Astrocyte of the spinal cord (primary cell): ENCODE measurements at regions not wholly inside any gene's neighbourhood (a gene's known extent, or its start where the extent isn't known, plus 50 kb on each side); places are given as distances from the start of the nearest gene placed in this dataset.
"Not testable (repeated sequence)": the region's sequence is repeated elsewhere in the genome, so short reads cannot be mapped to it uniquely, and the experiment has no call there.

ENCODE experiments used
- DNase-seq: peaks from one replicate; pipeline ENCODE4 v3.0.0; 2011; ENCODE audit warnings: low read depth, low spot score
- H3K4me3 ChIP-seq: 2 replicates; pipeline ENCODE4 v1.5.1; 2011; ENCODE audit warnings: low read depth, mild to moderate bottlenecking, low read length, moderate library complexity
- in situ Hi-C: cut with HindIII; loops from 2 replicates; pipeline ENCODE4 v1.10.0; 2017; ENCODE audit warnings: low sequenced_read_pairs
- TF ChIP-seq, protein P1 (sequence below): IDR thresholded peaks from 2 replicates; pipeline ENCODE4 v1.5.1; 2012; ENCODE audit warnings: low read depth, mild to moderate bottlenecking, low read length, inconsistent platforms

- TF ChIP-seq, protein P1, sequence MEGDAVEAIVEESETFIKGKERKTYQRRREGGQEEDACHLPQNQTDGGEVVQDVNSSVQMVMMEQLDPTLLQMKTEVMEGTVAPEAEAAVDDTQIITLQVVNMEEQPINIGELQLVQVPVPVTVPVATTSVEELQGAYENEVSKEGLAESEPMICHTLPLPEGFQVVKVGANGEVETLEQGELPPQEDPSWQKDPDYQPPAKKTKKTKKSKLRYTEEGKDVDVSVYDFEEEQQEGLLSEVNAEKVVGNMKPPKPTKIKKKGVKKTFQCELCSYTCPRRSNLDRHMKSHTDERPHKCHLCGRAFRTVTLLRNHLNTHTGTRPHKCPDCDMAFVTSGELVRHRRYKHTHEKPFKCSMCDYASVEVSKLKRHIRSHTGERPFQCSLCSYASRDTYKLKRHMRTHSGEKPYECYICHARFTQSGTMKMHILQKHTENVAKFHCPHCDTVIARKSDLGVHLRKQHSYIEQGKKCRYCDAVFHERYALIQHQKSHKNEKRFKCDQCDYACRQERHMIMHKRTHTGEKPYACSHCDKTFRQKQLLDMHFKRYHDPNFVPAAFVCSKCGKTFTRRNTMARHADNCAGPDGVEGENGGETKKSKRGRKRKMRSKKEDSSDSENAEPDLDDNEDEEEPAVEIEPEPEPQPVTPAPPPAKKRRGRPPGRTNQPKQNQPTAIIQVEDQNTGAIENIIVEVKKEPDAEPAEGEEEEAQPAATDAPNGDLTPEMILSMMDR, result no peak
- no peak for DNase-seq
- in situ Hi-C loops, result no loop called here
- H3K4me3 ChIP-seq, result no peak overlapping the region
Measured at GRCh38 chrX:101740642-101741041, 81.0 kb upstream of the ARMCX2 start.

GRCh38 chrX:101738867-101739266 lies 79.2 kb upstream of the ARMCX2 start:
- DNase-seq, H3K4me3 ChIP-seq, in situ Hi-C loops: not testable (repeated sequence)

DNA sequence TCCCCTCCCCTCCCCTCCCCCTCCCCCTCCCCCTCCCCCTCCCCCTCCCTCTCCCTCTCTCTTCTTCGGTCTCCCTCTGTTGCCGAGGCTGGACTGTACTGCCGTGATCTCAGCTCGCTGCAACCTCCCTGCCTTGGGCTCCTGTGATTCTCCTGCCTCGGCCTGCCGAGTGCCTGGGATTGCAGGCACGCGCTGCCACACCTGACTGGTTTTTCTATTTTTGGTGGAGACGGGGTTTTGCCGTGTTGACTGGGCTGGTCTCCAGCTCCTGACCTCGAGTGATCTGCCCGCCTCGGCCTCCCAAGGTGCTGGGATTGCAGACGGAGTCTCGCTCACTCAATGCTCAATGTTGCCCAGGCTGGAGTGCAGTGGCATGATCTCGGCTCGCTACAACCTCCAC lies 78.8 kb upstream of the ARMCX2 start:
- H3K4me3 ChIP-seq, DNase-seq, in situ Hi-C loops: not testable (repeated sequence)

DNA sequence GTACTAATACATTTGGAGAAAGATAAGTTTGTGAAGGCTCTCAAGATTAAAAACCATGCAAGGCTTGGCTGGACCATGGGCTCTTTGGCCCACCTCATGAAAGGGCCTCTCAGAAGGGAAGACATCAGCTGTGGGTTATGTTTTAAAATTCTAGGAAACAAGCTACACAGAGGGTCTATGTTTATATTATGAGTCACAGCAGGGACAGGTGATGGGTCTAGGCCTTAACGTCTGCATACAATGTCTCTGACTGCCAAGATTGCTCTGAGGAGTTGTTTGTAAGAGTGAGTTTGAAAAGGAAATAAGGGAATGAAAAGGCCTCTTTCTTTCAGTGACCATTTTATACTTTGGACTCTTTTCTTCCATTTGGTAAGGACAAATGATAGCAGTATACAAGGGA lies 77.0 kb upstream of the ARMCX2 start:
- H3K4me3 ChIP-seq, result no peak overlapping the region
- DNase-seq, result no peak
- in situ Hi-C loops, result no loop called here
- TF ChIP-seq, protein P1, result no peak

- no peak overlapping the region for H3K4me3 ChIP-seq
- TF ChIP-seq, protein P1, result no peak
- DNase-seq, result no peak
- in situ Hi-C loops, result no loop called here
Measured at GRCh38 chrX:101732870-101733269, 73.2 kb upstream of the ARMCX2 start.

GRCh38 chrX:101729986-101730385 lies 70.3 kb upstream of the ARMCX2 start:
- in situ Hi-C loops, result no loop called here
- no peak for DNase-seq
- H3K4me3 ChIP-seq, result no peak overlapping the region
- TF ChIP-seq, protein P1, result no peak
